ENCODE measurements at regions not wholly inside any gene's neighbourhood (a gene's known extent, or its start where the extent isn't known, plus 50 kb on each side); places are given as distances from the start of the nearest gene placed in this dataset.

- Histone ChIP-seq H3K4me2 (ENCODE audit: low read length) (no peak overlapping the region), H3K9me3 (ENCODE audit: control insufficient read depth, insufficient read depth, low read length) (no peaks in the 10 kb centered on the region), H3F3A (ENCODE audit: control insufficient read depth, insufficient read depth) (no peaks in the 10 kb centered on the region), H3K27me3 (ENCODE audit: control insufficient read depth, low read length) (no peaks in the 10 kb centered on the region), H3K4me1 (ENCODE audit: control insufficient read depth, low read length) (no peaks in the 10 kb centered on the region), H3K27ac (ENCODE audit: low read depth, low read length) (no peak overlapping the region), H3K79me2 (ENCODE audit: control insufficient read depth, low read length) (no peaks in the 10 kb centered on the region), H3K9me2 (replicated peaks; ENCODE audit: control insufficient read depth, low read length) (no peaks in the 10 kb centered on the region), H4K20me1 (ENCODE audit: control insufficient read depth, insufficient read depth, low read depth, low read length) (no peaks in the 10 kb centered on the region), H3K36me3 (ENCODE audit: control insufficient read depth, low read length) (no peaks in the 10 kb centered on the region), H3K4me3 (ENCODE audit: low read length) (no peak overlapping the region)
- TF ChIP-seq CTCF (IDR thresholded peaks at IDR 0.05; ENCODE audit: low read depth, low read length, poor library complexity, severe bottlenecking) = no peak
- no peak for TF ChIP-seq EZH2phosphoT487 (IDR thresholded peaks at IDR 0.05; ENCODE audit: borderline replicate concordance, low read length)
These were observed 538.4 kb downstream of the TBC1D22A start for GRCh38 chr22:47300698-47301405.

- Histone ChIP-seq H3K4me2 (ENCODE audit: low read length) (no peak overlapping the region), H3K36me3 (ENCODE audit: control insufficient read depth, low read length) (no peaks in the 10 kb centered on the region), H3K9me3 (ENCODE audit: control insufficient read depth, insufficient read depth, low read length) (no peaks in the 10 kb centered on the region), H4K20me1 (ENCODE audit: control insufficient read depth, insufficient read depth, low read depth, low read length) (no peaks in the 10 kb centered on the region), H3F3A (ENCODE audit: control insufficient read depth, insufficient read depth) (no peaks in the 10 kb centered on the region), H3K9me2 (replicated peaks; ENCODE audit: control insufficient read depth, low read length) (no peaks in the 10 kb centered on the region), H3K27me3 (ENCODE audit: control insufficient read depth, low read length) (no peaks in the 10 kb centered on the region), H3K79me2 (ENCODE audit: control insufficient read depth, low read length) (no peaks in the 10 kb centered on the region), H3K27ac (ENCODE audit: low read depth, low read length) (no peak overlapping the region), H3K4me3 (ENCODE audit: low read length) (no peak overlapping the region), H3K4me1 (ENCODE audit: control insufficient read depth, low read length) (no peaks in the 10 kb centered on the region)
- TF ChIP-seq CTCF (IDR thresholded peaks at IDR 0.05; ENCODE audit: low read depth, low read length, poor library complexity, severe bottlenecking) (no peak), EZH2phosphoT487 (IDR thresholded peaks at IDR 0.05; ENCODE audit: borderline replicate concordance, low read length) (no peak)
These were observed 537.6 kb downstream of the TBC1D22A start for GRCh38 chr22:47299863-47300697.

GRCh38 chr22:47299211-47299862 lies 536.9 kb downstream of the TBC1D22A start:
- H4K20me1 ChIP-seq (ENCODE audit: control insufficient read depth, insufficient read depth, low read depth, low read length) = no peaks in the 10 kb centered on the region
- H3K27me3 ChIP-seq (ENCODE audit: control insufficient read depth, low read length) = no peaks in the 10 kb centered on the region
- no peak overlapping the region for H3K4me3 ChIP-seq (ENCODE audit: low read length)
- no peak overlapping the region for H3K4me2 ChIP-seq (ENCODE audit: low read length)
- no peak overlapping the region for H3K27ac ChIP-seq (ENCODE audit: low read depth, low read length)
- no peaks in the 10 kb centered on the region for H3K9me2 ChIP-seq (replicated peaks; ENCODE audit: control insufficient read depth, low read length)
- no peaks in the 10 kb centered on the region for H3F3A ChIP-seq (ENCODE audit: control insufficient read depth, insufficient read depth)
- H3K4me1 ChIP-seq (ENCODE audit: control insufficient read depth, low read length) = no peaks in the 10 kb centered on the region
- TF ChIP-seq CTCF (IDR thresholded peaks at IDR 0.05; ENCODE audit: low read depth, low read length, poor library complexity, severe bottlenecking) (no peak), EZH2phosphoT487 (IDR thresholded peaks at IDR 0.05; ENCODE audit: borderline replicate concordance, low read length) (no peak)
- no peaks in the 10 kb centered on the region for H3K36me3 ChIP-seq (ENCODE audit: control insufficient read depth, low read length)
- H3K79me2 ChIP-seq (ENCODE audit: control insufficient read depth, low read length) = no peaks in the 10 kb centered on the region
- no peaks in the 10 kb centered on the region for H3K9me3 ChIP-seq (ENCODE audit: control insufficient read depth, insufficient read depth, low read length)
